HepG2 (cell line): ENCODE measurements at regions not wholly inside any gene's neighbourhood (a gene's known extent, or its start where the extent isn't known, plus 50 kb on each side); places are given as distances from the start of the nearest gene placed in this dataset.

ENCODE experiments used
- ATAC-seq: fragments of 200-7000 bp; cut with Tn5 transposase; 3 replicates; pipeline ENCODE4 v1.9.1; 2020; ENCODE audit warnings: mild to moderate bottlenecking, moderate library complexity
- BruUV-seq: library from RNA; stranded (reverse); fragments of 400-500 nt; replicated peaks from 2 replicates; lab custom pipeline; 2021; lab: Mats Ljungman, UMichigan
- CTCF ChIA-PET: fragments of 300-600 bp; formaldehyde crosslinking; extraction: SDS; loops from one replicate; lab custom pipeline; 2021; ENCODE audit warnings: low total read pairs, inconsistent platforms, low intra/inter-chr PET ratio; lab: Yijun Ruan, JAX
- POLR2A ChIA-PET: fragments of 350-600 bp; sonication (Branson Sonifier 250); formaldehyde crosslinking; loops from one replicate; lab custom pipeline; 2020; ENCODE audit warnings: antibody characterized with exemption, inconsistent platforms; lab: Yijun Ruan, JAX
- DNase-seq: peaks from one replicate; pipeline ENCODE4 v3.0.0-alpha.2; 2015; ENCODE audit warnings: low spot score
- FAIRE-seq: peaks from 3 replicates; lab custom pipeline; 2011; peaks lifted over from hg19 to GRCh38; lab: Jason Lieb, UNC
- H2AFZ ChIP-seq: one replicate; pipeline ENCODE4 v1.6.1; 2011; ENCODE audit warnings: low read length, inconsistent platforms
- H3K27ac ChIP-seq: fragments of 300-600 bp; 3 replicates; pipeline ENCODE4 v1.8.0; 2011; ENCODE audit warnings: mixed run types, mild to moderate bottlenecking, mixed read lengths, low read length, inconsistent platforms; ENCODE audit not compliant: insufficient read depth; ENCODE audit errors: extremely low read length
- H3K27me3 ChIP-seq, 2 experiments: fragments of 200-600 bp in 1 of 2; 2 replicates in 1 of 2; 3 replicates in 1 of 2; pipeline versions ENCODE4 v1.6.0 to v1.8.0; 2011; ENCODE audit warnings: low read length in 2 of 2, mild to moderate bottlenecking in 2 of 2, moderate library complexity in 2 of 2, inconsistent platforms in 1 of 2; ENCODE audit not compliant: insufficient read depth in 2 of 2, control insufficient read depth in 1 of 2
- H3K36me3 ChIP-seq, 2 experiments: fragments of 200-600 bp in 1 of 2; replicated peaks in 1 of 2; 2 replicates in 1 of 2; 3 replicates in 1 of 2; pipeline versions ENCODE4 v1.5.1 to v1.8.0; 2011; ENCODE audit warnings: low read length in 2 of 2, inconsistent platforms in 1 of 2; ENCODE audit not compliant: insufficient read depth in 2 of 2, control insufficient read depth in 1 of 2
- H3K4me1 ChIP-seq: 2 replicates; pipeline ENCODE4 v1.5.1; 2012; ENCODE audit warnings: low read length, inconsistent platforms; ENCODE audit not compliant: insufficient read depth
- H3K4me2 ChIP-seq: 2 replicates; pipeline ENCODE4 v1.6.0; 2011; ENCODE audit warnings: low read depth, low read length, inconsistent platforms
- H3K4me3 ChIP-seq, 3 experiments: fragments of 200-600 bp in 1 of 3; sonication (generic), shearing (Covaris generic) in 1 of 3; replicated peaks in 1 of 3; 2 replicates each; pipeline ENCODE4 v1.5.1; 2011 to 2016; ENCODE audit warnings: low read length in 3 of 3, inconsistent platforms in 2 of 3, low read depth in 2 of 3, mild to moderate bottlenecking in 2 of 3, control low read depth in 1 of 3, mixed read lengths in 1 of 3; ENCODE audit not compliant: insufficient read depth in 1 of 3
- H3K79me2 ChIP-seq: one replicate; pipeline ENCODE4 v1.6.1; 2011; ENCODE audit warnings: low read length, inconsistent platforms; ENCODE audit not compliant: insufficient read depth
- H3K9ac ChIP-seq: 2 replicates; pipeline ENCODE4 v1.6.0; 2011; ENCODE audit warnings: mild to moderate bottlenecking, low read depth, low read length, inconsistent platforms; ENCODE audit not compliant: insufficient read depth
- H3K9me3 ChIP-seq: 2 replicates; pipeline ENCODE4 v1.5.1; 2012; ENCODE audit warnings: mild to moderate bottlenecking, low read length
- H4K20me1 ChIP-seq: 2 replicates; pipeline ENCODE4 v1.6.0; 2011; ENCODE audit warnings: inconsistent platforms, mild to moderate bottlenecking, low read length, moderate library complexity; ENCODE audit not compliant: insufficient read depth
- HDAC1 ChIP-seq: sonication (generic); formaldehyde crosslinking; IDR thresholded peaks from 2 replicates; pipeline ENCODE4 v1.5.1; 2020; ENCODE audit warnings: mild to moderate bottlenecking, missing genetic modification reagents
- HNRNPLL ChIP-seq: fragments of 200-400 bp; formaldehyde crosslinking; IDR thresholded peaks from 2 replicates; pipeline ENCODE4 v1.6.1; 2017; ENCODE audit warnings: mild to moderate bottlenecking, low read depth, low read length; ENCODE audit not compliant: poor library complexity, severe bottlenecking
- NFE2L1 ChIP-seq: sonication (generic); formaldehyde crosslinking; IDR thresholded peaks from 2 replicates; pipeline ENCODE4 v1.4.0; 2020; ENCODE audit warnings: missing genetic modification reagents, mild to moderate bottlenecking, borderline replicate concordance
- PBX2 ChIP-seq: IDR thresholded peaks from 2 replicates; pipeline ENCODE4 v1.6.1; 2016; ENCODE audit warnings: control low read depth
- TRIM24 ChIP-seq: sonication (generic); formaldehyde crosslinking; IDR thresholded peaks from 2 replicates; pipeline ENCODE4 v1.8.0; 2022; ENCODE audit warnings: mild to moderate bottlenecking, missing genetic modification reagents
- ZBTB26 ChIP-seq: IDR thresholded peaks from 2 replicates; pipeline ENCODE4 v1.6.1; 2016; ENCODE audit warnings: missing compliant biosample characterization, missing genetic modification reagents, borderline replicate concordance
- ZMAT3 ChIP-seq: sonication (generic); formaldehyde crosslinking; conservative IDR thresholded peaks from 2 replicates; pipeline ENCODE4 v1.7.0; 2021; ENCODE audit warnings: missing genetic modification reagents
- ZNF121 ChIP-seq: sonication (generic); formaldehyde crosslinking; IDR thresholded peaks from 2 replicates; pipeline ENCODE4 v1.5.0; 2020; ENCODE audit warnings: mild to moderate bottlenecking, missing genetic modification reagents
- ZNF160 ChIP-seq: sonication (generic); formaldehyde crosslinking; IDR thresholded peaks from 2 replicates; pipeline ENCODE4 v1.8.0; 2022; ENCODE audit warnings: mild to moderate bottlenecking, inconsistent platforms, missing genetic modification reagents
- ZNF331 ChIP-seq: sonication (generic); formaldehyde crosslinking; IDR thresholded peaks from 2 replicates; pipeline ENCODE4 v1.4.0; 2020; ENCODE audit warnings: missing genetic modification reagents
- ZNF530 ChIP-seq: sonication (generic); formaldehyde crosslinking; IDR thresholded peaks from 2 replicates; pipeline ENCODE4 v1.5.0; 2020; ENCODE audit warnings: low read depth, mild to moderate bottlenecking, missing genetic modification reagents
- ZNF652 ChIP-seq: IDR thresholded peaks from 2 replicates; pipeline ENCODE4 v1.6.1; 2016; ENCODE audit warnings: low read depth, borderline replicate concordance
- ZNF749 ChIP-seq: sonication (generic); formaldehyde crosslinking; IDR thresholded peaks from 2 replicates; pipeline ENCODE4 v1.8.0; 2022; ENCODE audit warnings: mild to moderate bottlenecking, missing genetic modification reagents, moderate library complexity, borderline replicate concordance
- WGBS: methylation state at CpG from one replicate; pipeline ENCODE4 v1.1.6; 2017; ENCODE audit warnings: low lambda C conversion rate; 5-methylcytosine and 5-hydroxymethylcytosine counted together
- in situ Hi-C: cut with HindIII; loops from 2 replicates; pipeline ENCODE4 v1.10.0; 2017; ENCODE audit warnings: low pct_unique_long_range_greater_than_20kb; ENCODE audit not compliant: extremely low pct_ligation_motif_present
- intact Hi-C: fragments of 100-400 bp; cut with micrococcal nuclease; formaldehyde crosslinking; loops from one replicate; pipeline ENCODE4 v1.10.0; 2022; ENCODE audit not compliant: unreplicated experiment

GRCh38 chr3:107025961-107026360 lies 351.3 kb upstream of the CCDC54 start:
- Histone ChIP-seq H3K27me3 (no peaks in the 10 kb centered on the region), H4K20me1 (no peaks in the 10 kb centered on the region), H3K4me3 (no peak overlapping the region), H3K9me3 (no peaks in the 10 kb centered on the region), H3K36me3 (no peaks in the 10 kb centered on the region), H3K4me1 (no peaks in the 10 kb centered on the region), H2AFZ (no peak overlapping the region), H3K4me2 (no peak overlapping the region), H3K9ac (no peak overlapping the region), H3K27ac (no peak overlapping the region), H3K79me2 (no peaks in the 10 kb centered on the region)
- ATAC-seq (no peak), DNase-seq (no peak), FAIRE-seq (no peak)
- WGBS, result 2% methylated on average over 3 of the region's 3 CpGs
- BruUV-seq, result no TSS peak
- TF ChIP-seq ZNF331 (no peak), HNRNPLL (no peak), TRIM24 (CRISPR knock-in tag) (no peak), ZNF749 (CRISPR knock-in tag) (no peak), ZMAT3 (CRISPR knock-in tag) (no peak), ZNF121 (no peak), ZNF652 (no peak), ZBTB26 (CRISPR knock-in tag) (no peak), ZNF160 (CRISPR knock-in tag) (no peak), PBX2 (CRISPR knock-in tag) (no peak), ZNF530 (CRISPR knock-in tag) (no peak), HDAC1 (CRISPR knock-in tag) (no peak), NFE2L1 (no peak)
- in situ Hi-C loops, result no loop called here
- intact Hi-C loops, result no loop called here
- ChIA-PET CTCF (no interaction called here), POLR2A (no interaction called here)
